ENCODE measurements at regions not wholly inside any gene's neighbourhood (a gene's known extent, or its start where the extent isn't known, plus 50 kb on each side); places are given as distances from the start of the nearest gene placed in this dataset.

GRCh38 chr5:4643960-4644359, 496.2 kb upstream of the ADAMTS16 start:
- Histone ChIP-seq H3K4me1 (ENCODE audit: insufficient read depth, poor library complexity, severe bottlenecking) (no peaks in the 10 kb centered on the region), H3K9me3 (ENCODE audit: severe bottlenecking) (peaks cover 3% of the 10 kb centered on the region), H3K27me3 (ENCODE audit: insufficient read depth, poor library complexity, severe bottlenecking) (peaks cover 4% of the 10 kb centered on the region), H3K36me3 (ENCODE audit: low read depth) (no peaks in the 10 kb centered on the region), H3K27ac (ENCODE audit: poor library complexity, severe bottlenecking) (no peak overlapping the region), H3K4me3 (ENCODE audit: severe bottlenecking) (no peak overlapping the region)
- TF ChIP-seq CTCF (IDR thresholded peaks at IDR 0.05; ENCODE audit: poor library complexity, severe bottlenecking) = no peak
- ATAC-seq (ENCODE audit: low read depth) (no peak), DNase-seq (ENCODE audit: low spot score) (no peak)

- peaks cover 3% of the 10 kb centered on the region for H3K9me3 ChIP-seq (ENCODE audit: severe bottlenecking)
- H3K4me3 ChIP-seq (ENCODE audit: severe bottlenecking) = no peak overlapping the region
- peaks cover 4% of the 10 kb centered on the region for H3K27me3 ChIP-seq (ENCODE audit: insufficient read depth, poor library complexity, severe bottlenecking)
- DNase-seq (ENCODE audit: low spot score) (no peak), ATAC-seq (ENCODE audit: low read depth) (no peak)
- TF ChIP-seq CTCF (IDR thresholded peaks at IDR 0.05; ENCODE audit: poor library complexity, severe bottlenecking) = no peak
- no peak overlapping the region for H3K27ac ChIP-seq (ENCODE audit: poor library complexity, severe bottlenecking)
- H3K36me3 ChIP-seq (ENCODE audit: low read depth) = no peaks in the 10 kb centered on the region
- H3K4me1 ChIP-seq (ENCODE audit: insufficient read depth, poor library complexity, severe bottlenecking) = no peaks in the 10 kb centered on the region
These were observed 493.3 kb upstream of the ADAMTS16 start for GRCh38 chr5:4646715-4647375.

GRCh38 chr5:4647955-4648354, 492.2 kb upstream of the ADAMTS16 start:
- H3K9me3 ChIP-seq (ENCODE audit: severe bottlenecking) = peaks cover 3% of the 10 kb centered on the region
- no peak for ATAC-seq (ENCODE audit: low read depth)

GRCh38 chr5:4651806-4652565, 488.1 kb upstream of the ADAMTS16 start:
- ATAC-seq (ENCODE audit: low read depth) = no peak
- H3K4me1 ChIP-seq (ENCODE audit: insufficient read depth, poor library complexity, severe bottlenecking) = no peaks in the 10 kb centered on the region
- H3K4me3 ChIP-seq (ENCODE audit: severe bottlenecking) = no peak overlapping the region
- no peak for DNase-seq (ENCODE audit: low spot score)
- no peak for TF ChIP-seq CTCF (IDR thresholded peaks at IDR 0.05; ENCODE audit: poor library complexity, severe bottlenecking)
- H3K9me3 ChIP-seq (ENCODE audit: severe bottlenecking) = peaks cover 2% of the 10 kb centered on the region
- no peaks in the 10 kb centered on the region for H3K36me3 ChIP-seq (ENCODE audit: low read depth)
- H3K27me3 ChIP-seq (ENCODE audit: insufficient read depth, poor library complexity, severe bottlenecking) = peaks cover under 1% of the 10 kb centered on the region
- no peak overlapping the region for H3K27ac ChIP-seq (ENCODE audit: poor library complexity, severe bottlenecking)

More at GRCh38 chr5:4647955-4648354, 492.2 kb upstream of the ADAMTS16 start:
- H3K36me3 ChIP-seq (ENCODE audit: low read depth) = no peaks in the 10 kb centered on the region
- no peak overlapping the region for H3K4me3 ChIP-seq (ENCODE audit: severe bottlenecking)
- H3K27ac ChIP-seq (ENCODE audit: poor library complexity, severe bottlenecking) = no peak overlapping the region
- H3K27me3 ChIP-seq (ENCODE audit: insufficient read depth, poor library complexity, severe bottlenecking) = peaks cover 4% of the 10 kb centered on the region
- H3K4me1 ChIP-seq (ENCODE audit: insufficient read depth, poor library complexity, severe bottlenecking) = no peaks in the 10 kb centered on the region
- no peak for TF ChIP-seq CTCF (IDR thresholded peaks at IDR 0.05; ENCODE audit: poor library complexity, severe bottlenecking)
- no peak for DNase-seq (ENCODE audit: low spot score)

GRCh38 chr5:4653475-4653874, 486.7 kb upstream of the ADAMTS16 start:
- no peak for TF ChIP-seq CTCF (IDR thresholded peaks at IDR 0.05; ENCODE audit: poor library complexity, severe bottlenecking)
- ATAC-seq (ENCODE audit: low read depth) (no peak), DNase-seq (ENCODE audit: low spot score) (no peak)
- Histone ChIP-seq H3K9me3 (ENCODE audit: severe bottlenecking) (no peaks in the 10 kb centered on the region), H3K4me1 (ENCODE audit: insufficient read depth, poor library complexity, severe bottlenecking) (no peaks in the 10 kb centered on the region), H3K27ac (ENCODE audit: poor library complexity, severe bottlenecking) (no peak overlapping the region), H3K4me3 (ENCODE audit: severe bottlenecking) (no peak overlapping the region), H3K27me3 (ENCODE audit: insufficient read depth, poor library complexity, severe bottlenecking) (no peaks in the 10 kb centered on the region), H3K36me3 (ENCODE audit: low read depth) (no peaks in the 10 kb centered on the region)
